NCI-H446 treated with DMSO at 0.1 percent for 48 hours (cell line): ENCODE measurements at regions not wholly inside any gene's neighbourhood (a gene's known extent, or its start where the extent isn't known, plus 50 kb on each side); places are given as distances from the start of the nearest gene placed in this dataset.
"Not testable (repeated sequence)": the region's sequence is repeated elsewhere in the genome, so short reads cannot be mapped to it uniquely, and the experiment has no call there.

Experiments
- DNase-seq: peaks from one replicate; lab custom pipeline; 2025; lab: John Stamatoyannopoulos, UW

- no peak for DNase-seq
Observed at GRCh38 chr10:117457932-117458331, 82.7 kb upstream of the PDZD8 start.

DNA sequence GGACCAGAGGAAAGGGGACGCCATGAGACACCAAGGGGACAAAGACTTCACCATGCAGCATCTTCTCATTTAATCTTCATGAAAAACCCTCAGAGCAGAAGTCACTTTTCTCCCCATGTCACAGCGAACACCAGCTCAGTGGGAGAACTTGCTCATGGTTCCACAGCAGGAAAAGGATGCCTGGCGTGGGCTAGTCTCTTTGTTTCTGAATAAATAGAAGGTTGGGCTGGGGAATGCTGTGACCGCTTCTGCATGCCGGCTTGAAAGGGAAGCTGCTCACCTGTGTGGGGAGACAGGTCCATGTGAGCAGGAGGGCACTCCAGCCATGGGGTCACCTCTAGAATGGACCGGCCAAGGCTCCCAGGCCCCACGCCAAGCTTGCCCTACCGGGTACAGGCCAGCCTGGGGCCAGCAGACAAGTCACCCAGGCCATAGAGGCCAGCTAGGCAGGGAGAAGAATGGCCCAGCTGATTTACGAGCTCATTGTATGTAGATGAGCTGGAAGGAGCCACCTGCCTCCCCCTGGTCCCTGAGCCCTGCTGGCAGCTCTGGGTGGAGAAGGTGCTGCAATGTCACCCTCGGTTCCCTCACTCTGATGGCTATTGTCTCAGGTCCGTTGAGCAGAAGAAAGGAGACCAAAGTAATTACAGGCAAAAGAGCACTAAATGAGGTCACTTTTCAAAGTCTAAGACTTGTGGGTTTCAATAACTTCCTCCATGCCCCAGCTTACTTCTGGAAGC is 82.0 kb upstream of the PDZD8 start:
- no peak for DNase-seq

DNA sequence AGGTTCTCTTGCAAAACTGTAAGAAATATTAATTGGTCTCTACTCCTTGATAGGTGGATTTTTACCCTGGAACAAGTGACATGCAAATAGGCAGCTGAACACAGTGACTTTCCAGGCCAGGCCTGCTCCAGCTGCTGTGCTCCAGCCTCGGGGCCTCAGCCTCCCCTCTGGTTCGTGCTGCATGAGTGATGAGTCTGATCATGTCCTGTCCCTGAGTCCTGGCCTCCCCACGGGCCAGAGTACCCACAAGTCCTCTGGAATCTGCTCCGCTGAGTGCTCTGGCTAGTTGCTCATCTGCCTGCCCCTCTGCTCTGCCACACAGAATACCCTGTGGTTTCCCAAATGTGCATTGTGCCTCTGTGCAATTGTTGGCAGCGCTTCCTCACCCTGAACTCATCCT is 80.1 kb upstream of the PDZD8 start:
- no peak for DNase-seq

DNA sequence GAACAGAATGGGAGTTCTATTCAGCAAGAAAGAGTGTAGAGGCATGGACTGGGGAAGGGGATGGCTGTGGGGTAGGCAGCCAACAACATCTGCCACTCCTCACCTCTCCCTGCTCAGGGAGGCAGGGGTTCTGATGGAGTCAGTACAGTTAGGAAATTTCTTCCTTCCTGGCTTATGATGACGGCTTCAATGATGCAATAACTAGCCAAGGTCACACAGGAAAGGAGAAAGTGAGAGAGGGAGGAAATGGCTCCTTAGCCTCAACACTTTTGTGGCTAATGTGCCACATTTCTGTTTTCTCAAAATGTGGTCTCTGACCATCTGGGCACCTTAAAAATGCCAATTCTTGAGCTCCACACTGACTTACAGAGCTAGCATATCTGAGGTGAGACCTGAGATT is 79.3 kb upstream of the PDZD8 start:
- no peak for DNase-seq

- not testable (repeated sequence) for DNase-seq
Observed at GRCh38 chr10:117453484-117453883, 78.2 kb upstream of the PDZD8 start.

GRCh38 chr10:117450940-117451339 is 75.7 kb upstream of the PDZD8 start:
- no peak for DNase-seq

DNA sequence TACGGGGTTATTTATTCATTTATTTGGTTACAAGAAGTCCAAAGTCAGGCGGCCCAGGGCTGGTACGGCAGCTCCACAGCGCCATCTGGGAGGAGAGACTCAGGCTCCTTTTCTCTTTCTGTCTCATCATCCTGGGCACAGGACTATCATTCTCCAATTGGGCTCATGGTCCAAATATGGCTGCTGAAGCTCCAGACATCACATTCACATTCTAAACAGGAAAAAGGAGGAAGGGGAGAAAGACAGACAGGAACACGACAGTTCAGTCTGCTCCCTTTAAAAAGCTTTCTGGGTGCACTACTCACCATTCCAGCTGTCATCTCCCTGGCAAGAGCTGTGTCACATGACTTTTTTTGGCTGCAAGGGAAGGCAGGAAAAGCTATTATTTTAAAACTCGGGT is 74.4 kb upstream of the PDZD8 start:
- DNase-seq, result peak; percentile 17

DNA sequence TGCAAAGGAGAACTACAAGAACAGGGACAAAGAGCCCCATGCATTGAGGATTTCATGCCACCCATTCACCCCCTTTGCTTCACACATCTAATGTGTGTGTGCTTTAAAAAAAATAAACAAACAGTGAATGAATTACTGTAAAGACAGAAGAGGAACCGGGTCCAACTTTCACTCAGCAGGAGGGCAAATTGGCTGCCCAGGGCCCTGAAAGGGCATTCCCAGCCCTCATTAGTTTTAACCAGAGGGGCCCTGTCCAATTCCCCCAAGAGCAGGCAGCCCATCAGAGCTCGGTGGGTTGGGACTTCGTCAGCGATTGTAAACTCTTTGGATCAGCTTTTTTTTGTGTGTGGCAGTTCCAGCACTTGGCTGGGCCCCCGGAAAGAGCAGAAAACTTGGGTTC is 73.6 kb upstream of the PDZD8 start:
- DNase-seq, result no peak

- DNase-seq, result no peak
Observed at GRCh38 chr10:117445992-117446391, 70.8 kb upstream of the PDZD8 start.

DNA sequence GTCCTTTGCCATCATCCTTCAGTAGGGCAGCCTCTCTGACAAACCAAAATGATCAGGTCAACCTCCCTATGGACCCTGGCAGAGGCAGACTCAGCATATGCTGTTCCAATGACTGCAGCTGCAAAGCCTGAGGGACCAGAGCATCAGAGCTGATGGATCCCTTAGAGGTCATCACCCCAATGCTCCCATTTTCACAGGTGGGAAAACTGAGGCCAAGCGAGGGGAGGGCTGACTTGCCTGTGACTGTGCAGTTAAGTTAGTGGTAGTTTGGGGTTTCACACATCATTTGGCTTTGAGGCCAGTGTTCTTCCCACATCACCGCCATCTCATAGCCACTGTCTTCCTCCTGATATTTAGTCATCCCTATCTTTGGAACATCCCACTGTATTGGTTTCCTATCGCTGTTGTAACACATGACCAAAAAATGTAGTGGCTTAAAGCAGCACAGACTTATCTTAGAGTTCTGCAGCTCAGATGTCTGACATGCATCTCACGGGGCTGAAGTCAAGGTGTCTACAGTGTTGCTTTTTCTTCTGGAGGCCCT is 69.3 kb upstream of the PDZD8 start:
- DNase-seq, result no peak

- DNase-seq, result no peak
Observed at GRCh38 chr10:117443686-117444041, 68.4 kb upstream of the PDZD8 start.

DNA sequence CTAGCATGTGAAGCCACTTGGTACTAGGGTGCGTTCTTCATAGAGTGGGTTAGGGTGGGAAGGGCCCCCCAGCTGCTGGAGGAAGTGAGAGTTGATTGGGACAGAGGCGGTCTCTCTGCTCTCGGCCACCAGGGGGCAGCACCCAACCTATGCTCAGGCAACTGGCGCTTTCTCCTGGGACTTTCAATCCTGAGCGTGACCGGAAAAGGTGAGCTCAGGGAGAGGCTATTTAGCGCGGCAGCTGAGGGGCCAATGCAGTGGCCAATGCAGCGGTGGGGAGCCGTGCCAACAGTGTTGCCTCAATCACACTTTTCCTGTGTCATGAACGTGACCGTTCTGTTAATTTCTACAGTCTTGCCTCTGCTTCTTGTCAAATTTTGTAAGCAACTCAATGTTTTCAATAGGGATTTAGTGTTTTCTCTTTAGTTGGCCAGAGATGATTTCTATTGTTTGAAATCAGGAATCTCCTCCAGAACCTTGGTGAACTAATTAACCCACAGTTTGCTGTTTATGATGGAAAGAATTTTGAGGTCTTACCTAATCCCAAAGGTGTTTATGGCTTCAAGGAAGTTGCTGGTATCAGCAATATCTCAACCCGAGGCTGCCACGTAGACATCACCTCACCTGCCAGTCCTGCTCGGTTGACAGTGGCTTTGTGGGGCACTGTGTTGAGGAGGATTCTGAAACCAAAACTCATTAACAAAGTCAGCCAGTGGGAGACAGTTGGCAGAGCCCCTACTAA is 67.9 kb upstream of the PDZD8 start:
- no peak for DNase-seq

DNA sequence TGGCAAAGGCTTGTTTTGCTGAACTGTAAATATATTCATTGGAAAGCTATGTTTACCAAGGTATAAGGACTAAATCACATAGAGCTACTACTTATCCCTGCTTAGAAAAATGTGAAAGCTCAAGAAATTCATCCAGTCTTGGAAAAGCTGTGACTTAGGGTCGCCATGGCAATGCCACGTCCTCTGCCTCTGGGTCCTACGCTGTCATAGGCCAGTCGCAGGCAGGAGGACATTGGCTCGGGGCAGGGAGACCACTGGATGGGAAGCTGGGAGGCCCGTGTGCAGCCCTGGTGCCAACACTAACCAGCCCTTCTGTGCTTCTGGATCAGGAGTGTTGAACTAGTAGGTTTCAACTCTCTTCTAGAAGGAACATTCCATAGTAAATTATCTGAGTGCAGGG is 67.3 kb upstream of the PDZD8 start:
- no peak for DNase-seq

DNA sequence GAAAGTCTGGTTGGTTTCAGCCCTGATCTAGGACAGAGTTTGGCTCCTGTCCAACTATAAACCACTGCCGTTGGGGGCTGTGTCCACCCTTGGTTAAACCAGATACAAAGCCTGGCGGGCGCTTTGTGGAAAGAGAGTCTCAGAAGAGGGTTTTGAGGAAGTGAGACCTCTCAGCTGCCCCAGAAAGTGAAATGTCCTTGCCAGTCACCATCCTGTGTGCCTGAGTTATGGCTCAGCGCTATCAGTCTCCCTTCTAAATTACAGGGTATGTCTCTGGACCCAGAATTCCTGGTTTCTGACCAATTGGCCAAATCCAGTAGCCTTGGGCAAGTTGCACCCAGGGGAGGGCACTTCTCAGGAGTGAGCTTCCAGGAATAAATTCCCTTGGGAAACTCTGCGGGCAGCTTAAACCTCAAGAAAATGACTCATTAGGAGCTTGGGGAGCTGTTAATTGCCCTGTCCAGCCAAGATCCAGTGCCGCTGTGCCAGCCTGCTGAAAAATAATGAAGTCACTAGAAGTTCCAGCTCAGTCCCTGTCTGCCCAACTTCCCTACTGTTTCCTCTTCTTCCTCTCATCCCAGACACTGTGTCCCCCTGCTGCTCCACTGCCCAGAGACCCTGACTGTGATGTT is 66.7 kb upstream of the PDZD8 start:
- peak; percentile 5 for DNase-seq

DNA sequence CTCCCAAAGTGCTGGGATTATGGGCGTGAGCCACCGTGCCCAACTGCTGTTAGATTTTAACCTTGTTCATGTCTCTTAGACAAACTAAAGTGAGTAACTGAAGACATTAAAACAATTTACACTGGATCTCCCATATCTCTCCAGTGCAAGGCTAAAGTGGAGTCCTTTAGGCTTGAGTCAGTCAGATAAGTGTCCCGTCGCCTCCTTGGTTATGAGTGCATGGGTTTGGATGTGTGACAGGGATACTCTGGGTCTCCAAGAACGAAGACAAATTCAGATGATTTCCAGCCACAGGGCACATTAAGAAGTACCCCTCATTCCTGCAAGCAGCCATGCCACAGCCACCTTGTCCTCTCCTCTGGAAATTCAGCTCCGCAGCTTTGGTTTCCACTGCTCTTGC is 66.1 kb upstream of the PDZD8 start:
- no peak for DNase-seq

GRCh38 chr10:117439243-117439912 is 64.1 kb upstream of the PDZD8 start:
- DNase-seq, result peak; percentile 46

GRCh38 chr10:117432866-117433265 is 57.6 kb upstream of the PDZD8 start:
- no peak for DNase-seq

- DNase-seq, result no peak
Observed at GRCh38 chr10:117431160-117431559, 55.9 kb upstream of the PDZD8 start.

- not testable (repeated sequence) for DNase-seq
Observed at GRCh38 chr10:117430535-117430934, 55.3 kb upstream of the PDZD8 start.

- DNase-seq, result no peak
Observed at GRCh38 chr10:117429643-117430265, 54.5 kb upstream of the PDZD8 start.

DNA sequence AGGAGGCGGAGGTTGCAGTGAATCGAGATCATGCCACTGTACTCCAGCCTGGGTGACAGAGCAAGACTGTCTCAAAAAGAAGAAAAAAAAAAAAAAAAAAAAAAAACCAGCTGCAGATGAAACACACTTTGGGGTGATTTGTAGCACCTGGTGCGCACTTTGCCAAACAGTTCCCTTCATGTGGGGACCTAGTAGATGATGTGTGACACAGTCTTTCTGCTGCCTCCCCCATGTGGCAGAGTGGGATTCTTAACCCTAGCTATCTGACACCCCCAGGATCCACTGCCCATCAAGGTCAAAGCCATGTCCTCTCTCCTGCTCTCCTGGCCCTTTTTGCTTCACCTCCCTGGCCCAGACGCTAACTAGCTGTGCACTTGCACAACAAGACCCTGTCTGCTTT is 52.1 kb upstream of the PDZD8 start:
- no peak for DNase-seq

GRCh38 chr10:117425974-117426566 is 50.8 kb upstream of the PDZD8 start:
- no peak for DNase-seq
